ENCODE measurements at regions not wholly inside any gene's neighbourhood (a gene's known extent, or its start where the extent isn't known, plus 50 kb on each side); places are given as distances from the start of the nearest gene placed in this dataset.

GRCh38 chr6:9606435-9607134 is 808.3 kb downstream of the TFAP2A start:
- no peak for TF ChIP-seq CTCF (IDR thresholded peaks at IDR 0.05)
- TF ChIP-seq POLR2A (IDR thresholded peaks at IDR 0.05), result no peak

All from uterus (tissue), 2 donors.